Adipocyte (in vitro differentiated cells): ENCODE measurements at regions not wholly inside any gene's neighbourhood (a gene's known extent, or its start where the extent isn't known, plus 50 kb on each side); places are given as distances from the start of the nearest gene placed in this dataset.
A peak's percentile ranks its signal among the peaks of the same experiment; 100 is the strongest.
"Not testable (repeated sequence)": the region's sequence is repeated elsewhere in the genome, so short reads cannot be mapped to it uniquely, and the experiment has no call there.

ENCODE experiments used
- DNase-seq: peaks from one replicate; pipeline ENCODE4 v3.0.0-alpha.2; 2015; ENCODE audit warnings: low read depth
- H3K27me3 ChIP-seq: replicated peaks from 2 replicates; pipeline ENCODE4 v1.7.0; 2013; ENCODE audit warnings: mild to moderate bottlenecking, low read length, moderate library complexity; ENCODE audit not compliant: control insufficient read depth, insufficient read depth
- H3K36me3 ChIP-seq: 2 replicates; pipeline ENCODE4 v1.7.0; 2013; ENCODE audit warnings: low read length, mild to moderate bottlenecking, moderate library complexity; ENCODE audit not compliant: control insufficient read depth, insufficient read depth, severe bottlenecking
- H3K4me1 ChIP-seq: 2 replicates; pipeline ENCODE4 v1.7.0; 2013; ENCODE audit warnings: mild to moderate bottlenecking, low read length, moderate library complexity; ENCODE audit not compliant: control insufficient read depth, insufficient read depth
- H3K4me3 ChIP-seq: 2 replicates; pipeline ENCODE4 v1.7.0; 2013; ENCODE audit warnings: mild to moderate bottlenecking, low read length, moderate library complexity
- H3K9ac ChIP-seq: 2 replicates; pipeline ENCODE4 v1.7.0; 2013; ENCODE audit warnings: mild to moderate bottlenecking, low read length, moderate library complexity
- H3K9me3 ChIP-seq: 2 replicates; pipeline ENCODE4 v1.7.0; 2013; ENCODE audit warnings: mild to moderate bottlenecking, low read length, moderate library complexity; ENCODE audit not compliant: control insufficient read depth

DNA sequence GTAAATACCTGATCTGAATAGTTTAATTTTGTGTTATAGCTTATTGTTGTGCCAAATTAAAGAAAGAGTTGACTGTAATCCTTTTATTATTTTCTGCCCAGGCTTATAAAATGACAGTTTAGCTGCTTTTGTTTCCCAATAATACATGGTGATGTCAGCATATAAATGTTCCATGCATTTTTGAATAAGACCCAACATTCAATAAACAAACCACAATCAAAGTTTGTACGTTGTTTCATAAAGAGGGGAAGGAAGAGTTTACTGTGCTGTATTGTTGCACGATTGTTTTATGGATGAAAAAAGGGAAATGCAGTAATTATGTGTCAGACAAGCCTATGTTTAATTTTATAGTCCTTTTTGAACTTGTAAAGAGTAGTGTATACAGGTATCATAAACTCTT is 177.2 kb upstream of the SCN7A start:
- Histone ChIP-seq H3K9me3 (no peaks in the 10 kb centered on the region), H3K9ac (no peak overlapping the region), H3K4me1 (no peaks in the 10 kb centered on the region), H3K27me3 (no peaks in the 10 kb centered on the region), H3K36me3 (no peaks in the 10 kb centered on the region), H3K4me3 (no peak overlapping the region)
- peak; percentile 81 for DNase-seq

DNA sequence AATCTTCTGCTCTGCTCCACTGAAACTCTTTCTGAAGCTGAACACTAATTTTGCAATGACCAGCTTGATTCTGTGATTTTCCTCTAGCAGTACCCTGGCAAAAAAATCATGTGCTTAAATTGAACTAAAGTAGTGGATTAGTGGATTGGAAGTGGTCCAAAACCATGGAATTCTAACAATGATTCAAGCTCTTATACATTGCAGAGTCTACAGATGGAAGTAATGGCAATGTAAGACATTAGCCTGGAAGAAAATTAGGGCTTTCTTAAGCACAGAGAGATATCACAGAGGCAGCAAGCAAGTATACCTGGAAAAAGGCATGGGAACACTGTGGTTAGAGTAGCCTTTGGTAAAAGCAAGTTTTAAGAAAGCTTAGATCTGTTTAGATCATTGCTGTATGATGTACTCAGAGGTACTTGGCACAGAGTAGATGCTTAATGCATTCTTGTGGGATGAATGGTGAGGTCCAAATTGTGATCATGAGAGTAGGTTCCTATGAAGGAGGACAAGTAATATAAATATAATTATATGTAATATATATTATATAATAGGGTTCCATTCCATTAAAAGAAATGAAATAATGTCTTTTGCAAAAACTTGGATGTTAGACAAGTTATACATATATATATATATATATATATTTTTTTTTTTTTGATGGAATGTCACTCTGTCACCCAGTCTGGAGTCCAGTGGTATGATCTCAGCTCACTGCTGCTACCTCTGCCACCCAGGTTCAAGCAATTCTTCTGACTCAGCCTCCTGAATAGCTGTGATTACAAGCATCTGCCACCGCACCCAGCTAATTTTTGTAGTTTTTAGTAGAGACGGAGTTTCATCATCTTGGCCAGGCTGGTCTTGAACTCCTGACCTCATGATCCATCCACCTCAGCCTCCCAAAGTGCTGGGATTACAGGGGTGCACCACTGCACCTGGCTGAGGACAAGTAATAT is 172.2 kb upstream of the SCN7A start:
- peak; percentile 91 for DNase-seq
- Histone ChIP-seq H3K36me3 (no peaks in the 10 kb centered on the region), H3K27me3 (no peaks in the 10 kb centered on the region), H3K4me1 (no peaks in the 10 kb centered on the region), H3K9me3 (no peaks in the 10 kb centered on the region), H3K9ac (no peak overlapping the region), H3K4me3 (no peak overlapping the region)

DNA sequence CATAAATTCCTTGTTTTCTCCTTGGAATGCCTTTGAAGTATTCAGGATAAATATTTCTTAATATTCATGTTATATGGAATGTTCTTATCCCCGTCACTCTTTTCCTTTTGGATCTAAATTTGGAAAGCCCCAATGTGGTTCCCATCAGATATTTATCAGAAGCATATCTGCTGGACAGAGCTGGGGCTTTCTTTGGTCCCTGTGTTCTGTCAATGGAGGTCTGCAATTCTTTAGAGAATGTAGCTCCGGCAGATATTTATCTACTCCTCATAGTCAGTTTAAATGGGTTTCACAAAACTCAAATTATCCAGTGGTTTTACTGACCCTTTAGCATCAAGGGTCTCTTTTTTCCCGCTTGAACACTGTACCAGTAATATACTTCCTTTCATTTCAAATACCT is 167.8 kb upstream of the SCN7A start:
- no peak for DNase-seq
- no peaks in the 10 kb centered on the region for H3K27me3 ChIP-seq
- H3K4me3 ChIP-seq = no peak overlapping the region
- H3K36me3 ChIP-seq = no peaks in the 10 kb centered on the region
- H3K9me3 ChIP-seq = no peaks in the 10 kb centered on the region
- H3K4me1 ChIP-seq = no peaks in the 10 kb centered on the region
- no peak overlapping the region for H3K9ac ChIP-seq

DNA sequence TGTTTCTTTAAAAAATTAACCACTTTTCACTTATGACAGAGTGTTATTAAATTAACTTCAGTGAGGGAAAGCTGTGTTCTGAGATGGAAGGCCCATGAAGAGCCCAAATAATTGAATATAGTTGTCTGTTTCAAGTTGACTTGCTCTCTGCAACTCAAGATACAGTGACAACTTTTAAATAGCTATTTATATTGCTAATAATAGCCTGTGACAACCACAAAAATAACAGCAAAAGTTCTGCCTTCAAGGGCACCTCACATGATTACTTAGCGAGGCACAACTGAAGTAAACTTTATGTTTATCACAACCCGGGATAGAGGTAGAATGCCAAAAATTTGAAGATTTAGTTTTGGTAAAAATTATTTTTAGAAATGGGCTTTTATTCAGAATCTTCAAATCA is 167.3 kb upstream of the SCN7A start:
- Histone ChIP-seq H3K9me3 (peaks cover under 1% of the 10 kb centered on the region), H3K4me3 (no peak overlapping the region), H3K4me1 (no peaks in the 10 kb centered on the region), H3K27me3 (no peaks in the 10 kb centered on the region), H3K9ac (no peak overlapping the region), H3K36me3 (no peaks in the 10 kb centered on the region)
- no peak for DNase-seq

DNA sequence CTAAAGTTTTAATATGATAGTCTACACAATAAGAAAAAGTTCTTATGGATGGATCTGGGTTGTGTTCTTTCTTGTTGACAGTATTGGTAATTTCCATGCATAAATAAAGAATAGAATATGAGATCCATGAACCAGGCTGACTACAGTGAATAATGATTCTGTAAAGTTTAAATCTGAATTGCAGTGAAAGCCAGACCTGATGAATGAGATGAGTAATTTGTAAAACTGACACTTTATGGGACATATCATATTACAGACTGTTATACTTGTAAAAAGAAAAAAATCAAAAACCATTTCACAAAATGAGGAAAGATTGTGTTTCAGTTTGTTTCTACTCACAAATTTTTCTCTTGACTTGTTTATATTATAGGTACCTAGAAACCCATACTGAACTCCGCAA is 164.9 kb upstream of the SCN7A start:
- Histone ChIP-seq H3K9me3 (peaks cover 7% of the 10 kb centered on the region), H3K4me1 (no peaks in the 10 kb centered on the region), H3K36me3 (no peaks in the 10 kb centered on the region), H3K4me3 (no peak overlapping the region), H3K27me3 (no peaks in the 10 kb centered on the region), H3K9ac (no peak overlapping the region)
- DNase-seq = no peak

DNA sequence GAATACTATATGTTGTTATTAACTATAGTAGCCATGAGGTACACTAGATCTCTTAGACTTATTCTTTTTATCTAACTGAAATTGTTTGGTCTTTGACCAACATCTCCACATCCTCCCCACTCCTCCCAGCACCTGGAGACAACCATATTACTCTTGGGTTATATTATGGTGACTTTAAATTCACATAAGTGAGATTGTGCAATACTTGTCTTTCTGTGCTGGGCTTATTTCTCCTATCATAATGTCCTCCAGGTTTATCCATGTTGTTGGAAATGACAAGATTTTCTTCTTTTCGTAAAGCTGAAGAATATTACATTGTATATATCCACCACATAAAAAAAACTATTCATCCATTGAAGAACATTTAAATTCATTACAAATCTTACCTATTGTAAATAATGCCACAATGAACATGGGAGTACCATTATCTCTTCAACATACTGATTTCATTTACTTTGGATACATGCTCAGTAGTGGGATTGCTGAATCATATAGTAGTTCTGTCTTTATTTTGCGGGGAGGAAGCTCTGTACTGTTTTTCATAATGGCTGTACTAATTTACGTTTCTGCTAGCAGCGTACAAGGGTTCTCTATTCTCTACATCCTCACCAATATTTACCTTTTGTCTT is 159.2 kb upstream of the SCN7A start:
- H3K9me3 ChIP-seq = peaks cover 7% of the 10 kb centered on the region
- no peaks in the 10 kb centered on the region for H3K36me3 ChIP-seq
- no peak overlapping the region for H3K4me3 ChIP-seq
- DNase-seq = peak; percentile 22
- no peaks in the 10 kb centered on the region for H3K4me1 ChIP-seq
- H3K9ac ChIP-seq = no peak overlapping the region
- no peaks in the 10 kb centered on the region for H3K27me3 ChIP-seq

DNA sequence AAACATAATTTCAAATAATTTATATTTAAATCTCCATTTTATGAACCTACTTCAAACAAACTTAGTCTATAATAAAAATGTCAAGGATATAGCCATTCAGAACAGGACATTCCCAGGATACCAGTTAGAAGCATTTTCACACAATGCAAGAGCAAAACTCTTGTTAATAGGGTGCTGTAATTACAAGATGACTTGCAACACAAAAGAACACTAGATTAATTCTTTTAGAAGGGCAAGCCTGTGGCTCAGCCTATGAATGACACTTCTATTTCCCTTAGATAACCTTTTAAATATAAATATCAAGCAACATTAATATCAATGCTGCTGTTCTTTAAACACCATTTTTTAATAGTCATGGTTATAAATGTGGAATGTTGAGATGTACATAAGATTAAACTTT is 157.9 kb upstream of the SCN7A start:
- no peak for DNase-seq
- Histone ChIP-seq H3K27me3 (no peaks in the 10 kb centered on the region), H3K4me1 (no peaks in the 10 kb centered on the region), H3K4me3 (no peak overlapping the region), H3K9ac (no peak overlapping the region), H3K36me3 (no peaks in the 10 kb centered on the region), H3K9me3 (peaks cover 7% of the 10 kb centered on the region)

DNA sequence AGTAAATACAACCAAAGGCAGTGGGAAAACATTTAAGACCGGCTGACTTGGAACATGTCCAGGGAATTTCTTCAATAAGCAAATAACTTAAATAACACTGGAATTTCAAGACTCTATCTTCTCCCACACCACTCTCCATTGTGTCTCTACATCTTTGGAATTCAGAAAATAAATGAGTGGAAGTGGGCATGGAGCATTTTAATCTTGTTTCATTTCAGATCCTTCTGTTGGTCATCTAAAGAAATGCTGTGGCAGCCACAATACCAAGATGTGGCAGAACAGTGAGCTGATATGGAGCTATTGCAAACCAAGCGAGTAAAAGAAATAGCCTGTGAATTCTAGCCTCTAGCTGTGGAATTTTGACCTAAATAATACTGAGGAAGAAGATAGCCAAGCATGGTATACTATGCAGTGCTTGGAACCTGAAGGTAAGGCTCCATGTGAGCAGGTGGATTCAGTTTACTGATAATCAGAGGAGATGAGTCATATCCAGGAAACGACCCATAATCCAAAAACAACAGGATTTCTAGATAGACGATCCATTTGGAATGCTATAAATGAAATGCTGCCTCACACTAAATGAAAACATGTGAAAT is 157.1 kb upstream of the SCN7A start:
- Histone ChIP-seq H3K27me3 (no peaks in the 10 kb centered on the region), H3K9ac (no peak overlapping the region), H3K4me3 (no peak overlapping the region), H3K36me3 (no peaks in the 10 kb centered on the region), H3K9me3 (peaks cover 8% of the 10 kb centered on the region), H3K4me1 (no peaks in the 10 kb centered on the region)
- DNase-seq = peak; percentile 76

DNA sequence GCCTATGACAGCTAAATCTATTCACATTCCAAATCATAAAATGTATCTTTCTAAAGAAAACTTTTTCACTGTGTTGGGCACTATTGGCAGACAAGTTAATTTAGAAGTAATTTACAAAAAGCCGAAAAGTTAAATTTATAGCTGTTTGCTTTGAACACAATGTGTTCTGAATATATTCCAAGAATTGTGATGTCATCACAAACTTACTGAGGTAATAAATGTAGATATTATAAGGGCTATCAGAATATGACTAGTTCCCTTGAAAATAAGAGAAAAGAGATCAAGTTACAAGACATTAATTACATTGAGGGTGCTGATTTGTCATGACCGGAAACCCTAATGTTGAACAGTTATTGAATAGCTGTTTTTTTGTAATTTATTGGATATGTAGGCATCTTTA is 153.9 kb upstream of the SCN7A start:
- Histone ChIP-seq H3K36me3 (no peaks in the 10 kb centered on the region), H3K9me3 (peaks cover 3% of the 10 kb centered on the region)

DNA sequence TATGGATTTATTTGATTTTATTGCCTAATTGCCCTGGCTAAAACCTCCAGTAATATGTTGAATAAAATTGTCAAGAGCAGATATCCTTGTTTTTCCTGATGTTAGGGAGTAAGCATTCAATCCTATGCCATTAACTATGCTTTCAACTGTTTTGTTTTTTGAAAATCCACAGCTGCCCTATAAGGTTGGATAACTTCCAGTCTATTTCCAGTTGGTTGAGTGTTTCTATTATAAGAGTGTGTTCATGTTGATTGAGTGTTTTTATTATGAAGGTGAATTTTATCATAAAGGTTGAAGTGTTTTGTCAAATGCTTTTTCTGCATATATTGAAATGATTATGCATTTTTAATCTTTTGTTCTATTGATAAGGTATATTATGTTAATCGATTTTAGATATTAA is 149.9 kb upstream of the SCN7A start:
- Histone ChIP-seq H3K36me3 (no peaks in the 10 kb centered on the region), H3K9ac (no peak overlapping the region), H3K27me3 (no peaks in the 10 kb centered on the region), H3K4me1 (no peaks in the 10 kb centered on the region), H3K4me3 (no peak overlapping the region), H3K9me3 (peaks cover 3% of the 10 kb centered on the region)
- no peak for DNase-seq

More for the DNA sequence above, 153.9 kb upstream of the SCN7A start:
- H3K27me3 ChIP-seq = no peaks in the 10 kb centered on the region
- no peak for DNase-seq
- H3K4me1 ChIP-seq = no peaks in the 10 kb centered on the region
- H3K4me3 ChIP-seq = no peak overlapping the region
- no peak overlapping the region for H3K9ac ChIP-seq

DNA sequence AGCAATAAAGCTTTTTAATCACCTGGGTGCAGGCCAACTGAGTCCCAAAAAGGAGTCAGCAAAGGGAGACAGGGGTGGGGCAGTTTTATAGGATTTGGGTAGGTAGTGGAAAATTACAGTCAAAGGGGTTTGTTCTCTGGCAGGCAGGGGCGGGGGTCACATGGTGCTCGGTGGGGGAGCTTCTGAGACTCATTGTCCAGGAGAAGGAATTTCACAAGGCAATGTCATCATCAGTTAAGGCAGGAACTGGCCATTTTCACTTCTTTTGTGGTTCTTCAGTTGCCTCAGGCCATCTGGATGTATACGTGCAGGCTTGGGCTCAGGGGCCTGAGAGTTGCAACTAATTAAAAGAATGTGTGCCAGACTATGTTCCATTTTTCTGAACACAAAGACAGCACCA is 147.5 kb upstream of the SCN7A start:
- H3K9me3 ChIP-seq, H3K9ac ChIP-seq, H3K4me3 ChIP-seq, DNase-seq, H3K27me3 ChIP-seq, H3K4me1 ChIP-seq, H3K36me3 ChIP-seq: not testable (repeated sequence)
